Ovary (tissue), 7 donors: ENCODE measurements at regions not wholly inside any gene's neighbourhood (a gene's known extent, or its start where the extent isn't known, plus 50 kb on each side); places are given as distances from the start of the nearest gene placed in this dataset.

Experiments
- DNase-seq, 5 donors: peaks; one replicate each; pipeline ENCODE4 v3.0.0-alpha.2; 2019 to 2020
- H3K27ac ChIP-seq, 2 donors: fragments of 200-600 bp; one replicate each; pipeline versions ENCODE4 v1.5.1 to v1.8.0; 2019 to 2022
- H3K27me3 ChIP-seq: fragments of 200-600 bp; one replicate; pipeline ENCODE4 v1.8.0; 2022
- H3K36me3 ChIP-seq: fragments of 200-600 bp; sonication (generic); one replicate; pipeline ENCODE4 v1.5.1; 2019
- H3K4me1 ChIP-seq: one replicate; pipeline ENCODE4 v1.8.1; 2013; ENCODE audit warnings: mild to moderate bottlenecking, moderate library complexity; ENCODE audit not compliant: insufficient read depth
- H3K4me3 ChIP-seq: fragments of 200-600 bp; sonication (generic); one replicate; pipeline ENCODE4 v1.5.1; 2017
- H3K9me3 ChIP-seq, 2 donors: fragments of 200-600 bp in 1 of 2; sonication (generic) in 1 of 2; one replicate each; pipeline versions ENCODE4 v1.5.1 to v1.8.1; 2013 to 2019; ENCODE audit warnings: mild to moderate bottlenecking in 1 of 2, moderate library complexity in 1 of 2
- EP300 ChIP-seq: sonication (generic); formaldehyde crosslinking; IDR thresholded peaks from one replicate; pipeline ENCODE4 v1.6.1; 2017; ENCODE audit warnings: antibody characterized with exemption
- POLR2A ChIP-seq: fragments of 450-650 bp; IDR thresholded peaks from one replicate; pipeline ENCODE4 v1.6.1; 2017; ENCODE audit warnings: antibody characterized with exemption, mild to moderate bottlenecking, moderate library complexity
- WGBS, 3 donors: extraction: QIAGEN DNeasy Blood & Tissue Kit in 1 of 3; methylation state at CpG; one replicate each; pipeline versions ENCODE4 v1.1.5 to v1.1.7; 2013 to 2017; 5-methylcytosine and 5-hydroxymethylcytosine counted together
- intact Hi-C, 4 donors: fragments of 100-400 bp; cut with DNase I; formaldehyde crosslinking; loops; one replicate each; pipeline versions ENCODE4 v1.11.0 to v1.15.1; 2022 to 2023
- TF ChIP-seq, protein P1 (sequence below), 3 donors: fragments of 450-650 bp in 2 of 3; fragments of 200-600 bp in 1 of 3; IDR thresholded peaks; one replicate each; pipeline versions ENCODE4 v1.5.1 to v1.8.0; 2016 to 2022; ENCODE audit warnings: antibody characterized with exemption in 3 of 3, mild to moderate bottlenecking in 1 of 3
- donor health status: DM: no; HTN: no; CAD: no; lungs with moderate emphysema.
- donor health status: DM: no; HTN: no; CAD: no.
- donor health status: Bipolar disorder and iron deficiency.
- donor health status: DM: no; HTN: no; CAD: no.
- donor health status: DM: yes; HTN: yes; CAD: no.

- no peaks in the 10 kb centered on the region for H3K27me3 ChIP-seq
- intact Hi-C loops = no loop called here
- TF ChIP-seq POLR2A (no peak), EP300 (no peak)
- TF ChIP-seq, protein P1, sequence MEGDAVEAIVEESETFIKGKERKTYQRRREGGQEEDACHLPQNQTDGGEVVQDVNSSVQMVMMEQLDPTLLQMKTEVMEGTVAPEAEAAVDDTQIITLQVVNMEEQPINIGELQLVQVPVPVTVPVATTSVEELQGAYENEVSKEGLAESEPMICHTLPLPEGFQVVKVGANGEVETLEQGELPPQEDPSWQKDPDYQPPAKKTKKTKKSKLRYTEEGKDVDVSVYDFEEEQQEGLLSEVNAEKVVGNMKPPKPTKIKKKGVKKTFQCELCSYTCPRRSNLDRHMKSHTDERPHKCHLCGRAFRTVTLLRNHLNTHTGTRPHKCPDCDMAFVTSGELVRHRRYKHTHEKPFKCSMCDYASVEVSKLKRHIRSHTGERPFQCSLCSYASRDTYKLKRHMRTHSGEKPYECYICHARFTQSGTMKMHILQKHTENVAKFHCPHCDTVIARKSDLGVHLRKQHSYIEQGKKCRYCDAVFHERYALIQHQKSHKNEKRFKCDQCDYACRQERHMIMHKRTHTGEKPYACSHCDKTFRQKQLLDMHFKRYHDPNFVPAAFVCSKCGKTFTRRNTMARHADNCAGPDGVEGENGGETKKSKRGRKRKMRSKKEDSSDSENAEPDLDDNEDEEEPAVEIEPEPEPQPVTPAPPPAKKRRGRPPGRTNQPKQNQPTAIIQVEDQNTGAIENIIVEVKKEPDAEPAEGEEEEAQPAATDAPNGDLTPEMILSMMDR (IDR thresholded peaks at IDR 0.05) = no peak
- DNase-seq = no peak
- H3K36me3 ChIP-seq = no peaks in the 10 kb centered on the region
- no peaks in the 10 kb centered on the region for H3K9me3 ChIP-seq
- WGBS, 3 donors = 65 to 82% (median 71%) methylated on average over 4 of the region's 4 CpGs
- no peak overlapping the region for H3K4me3 ChIP-seq
- no peaks in the 10 kb centered on the region for H3K4me1 ChIP-seq
- no peak overlapping the region for H3K27ac ChIP-seq
Observed at GRCh38 chr4:14513471-14513870, 488.8 kb upstream of the CPEB2 start.

DNA sequence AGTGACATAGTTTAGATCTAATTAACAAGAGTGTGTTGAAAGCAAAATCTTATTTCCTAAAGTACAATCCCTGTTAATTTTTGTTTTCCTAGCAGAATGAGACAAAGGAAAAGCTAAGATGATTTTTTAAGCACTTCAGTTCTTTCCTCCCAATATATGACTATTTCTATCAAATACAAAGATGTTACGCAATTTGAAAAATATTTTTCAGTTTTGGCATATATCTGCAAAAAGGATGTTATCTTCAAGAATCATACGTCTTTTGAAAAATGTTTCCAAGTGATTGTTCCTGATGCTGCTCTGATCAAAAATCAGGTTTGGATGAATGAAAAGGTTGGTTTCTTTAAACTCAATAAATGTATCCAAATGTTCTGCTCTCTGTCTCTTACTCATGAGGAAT is 486.7 kb upstream of the CPEB2 start:
- WGBS, 3 donors = 78 to 84% (median 79%) methylated on average over 2 of the region's 2 CpGs
- Histone ChIP-seq H3K9me3 (no peaks in the 10 kb centered on the region), H3K4me3 (no peak overlapping the region), H3K4me1 (no peaks in the 10 kb centered on the region), H3K27me3 (no peaks in the 10 kb centered on the region), H3K36me3 (no peaks in the 10 kb centered on the region), H3K27ac (no peak overlapping the region)
- intact Hi-C loops = no loop called here
- TF ChIP-seq EP300 = no peak
- no peak for TF ChIP-seq POLR2A
- TF ChIP-seq, protein P1 (IDR thresholded peaks at IDR 0.05) = no peak
- DNase-seq = no peak

- Histone ChIP-seq H3K27me3 (no peaks in the 10 kb centered on the region), H3K27ac (no peak overlapping the region), H3K9me3 (no peaks in the 10 kb centered on the region), H3K36me3 (no peaks in the 10 kb centered on the region), H3K4me1 (no peaks in the 10 kb centered on the region), H3K4me3 (no peak overlapping the region)
- 28 to 34% (median 29%) methylated on average over 2 of the region's 2 CpGs for WGBS, 3 donors
- intact Hi-C loops = no loop called here
- DNase-seq = no peak
- TF ChIP-seq EP300 (no peak), POLR2A (no peak)
- TF ChIP-seq, protein P1 (IDR thresholded peaks at IDR 0.05) = no peak
Observed at GRCh38 chr4:14518136-14518535, 484.1 kb upstream of the CPEB2 start.

- H3K36me3 ChIP-seq = no peaks in the 10 kb centered on the region
- TF ChIP-seq, protein P1 (IDR thresholded peaks at IDR 0.05) = no peak
- TF ChIP-seq EP300 = no peak
- TF ChIP-seq POLR2A = no peak
- H3K9me3 ChIP-seq = no peaks in the 10 kb centered on the region
- 77 to 91% (median 89%) methylated on average over 1 of the region's 1 CpG for WGBS, 3 donors
- intact Hi-C loops = no loop called here
- no peak overlapping the region for H3K4me3 ChIP-seq
- no peak overlapping the region for H3K27ac ChIP-seq
- H3K4me1 ChIP-seq = no peaks in the 10 kb centered on the region
- no peaks in the 10 kb centered on the region for H3K27me3 ChIP-seq
- DNase-seq = no peak
Observed at GRCh38 chr4:14520171-14520570, 482.1 kb upstream of the CPEB2 start.

DNA sequence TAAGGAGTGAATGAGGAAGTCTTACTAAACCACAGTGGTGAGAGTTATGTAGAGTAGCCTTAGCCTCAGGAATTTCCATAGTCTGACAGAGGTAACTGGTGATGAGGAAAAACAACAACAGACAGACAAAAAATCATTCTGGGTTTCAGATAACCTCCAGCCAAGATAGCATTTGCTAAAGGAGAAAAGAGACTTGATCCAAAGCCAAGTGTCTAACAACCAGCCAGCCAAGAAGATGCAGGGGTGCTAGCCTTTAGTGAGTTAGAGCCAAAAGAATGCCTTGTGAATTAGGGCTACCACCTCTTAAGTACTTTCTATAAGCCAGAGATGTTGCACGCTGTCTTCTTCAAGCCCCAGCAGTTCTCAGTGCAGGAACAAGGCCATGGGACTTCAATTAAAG is 478.0 kb upstream of the CPEB2 start:
- Histone ChIP-seq H3K36me3 (no peaks in the 10 kb centered on the region), H3K4me1 (no peaks in the 10 kb centered on the region), H3K4me3 (no peak overlapping the region), H3K27me3 (no peaks in the 10 kb centered on the region), H3K9me3 (no peaks in the 10 kb centered on the region), H3K27ac (no peak overlapping the region)
- intact Hi-C loops = no loop called here
- TF ChIP-seq EP300 (no peak), POLR2A (no peak)
- TF ChIP-seq, protein P1 (IDR thresholded peaks at IDR 0.05) = no peak
- WGBS, 3 donors = 72 to 81% (median 74%) methylated on average over 1 of the region's 1 CpG
- DNase-seq = no peak
